HEK293 (cell line): ENCODE measurements at regions not wholly inside any gene's neighbourhood (a gene's known extent, or its start where the extent isn't known, plus 50 kb on each side); places are given as distances from the start of the nearest gene placed in this dataset.

ENCODE experiments used
- BCL11B ChIP-seq: fragments of 450-650 bp; formaldehyde crosslinking; IDR thresholded peaks from 2 replicates; pipeline ENCODE4 v1.5.1; 2016; ENCODE audit warnings: low read depth, missing biosample characterization, missing genetic modification characterization
- KLF10 ChIP-seq: fragments of 450-650 bp; IDR thresholded peaks from 2 replicates; pipeline ENCODE4 v1.5.1; 2018; ENCODE audit warnings: missing biosample characterization, mild to moderate bottlenecking, missing genetic modification characterization
- TCF7L2 ChIP-seq: IDR thresholded peaks from 2 replicates; pipeline ENCODE4 v1.6.1; 2011; ENCODE audit warnings: low read depth, mild to moderate bottlenecking, inconsistent platforms, low read length, moderate library complexity, borderline replicate concordance
- ZBTB48 ChIP-seq: fragments of 450-650 bp; formaldehyde crosslinking; IDR thresholded peaks from 2 replicates; pipeline ENCODE4 v1.5.1; 2016; ENCODE audit warnings: missing biosample characterization, missing genetic modification characterization
- ZNF114 ChIP-seq: fragments of 450-650 bp; formaldehyde crosslinking; IDR thresholded peaks from 2 replicates; pipeline ENCODE4 v1.5.0; 2017; ENCODE audit warnings: missing biosample characterization, missing genetic modification characterization
- ZNF121 ChIP-seq: fragments of 450-650 bp; formaldehyde crosslinking; IDR thresholded peaks from 2 replicates; pipeline ENCODE4 v1.5.1; 2016; ENCODE audit warnings: missing biosample characterization, missing genetic modification characterization
- ZNF140 ChIP-seq: fragments of 450-650 bp; formaldehyde crosslinking; IDR thresholded peaks from 2 replicates; pipeline ENCODE4 v1.5.1; 2016; ENCODE audit warnings: missing biosample characterization, missing genetic modification characterization
- ZNF23 ChIP-seq: fragments of 450-650 bp; formaldehyde crosslinking; IDR thresholded peaks from 2 replicates; pipeline ENCODE4 v1.5.1; 2016; ENCODE audit warnings: missing biosample characterization, missing genetic modification characterization, borderline replicate concordance
- ZNF510 ChIP-seq: fragments of 450-650 bp; formaldehyde crosslinking; IDR thresholded peaks from 2 replicates; pipeline ENCODE4 v1.5.1; 2018; ENCODE audit warnings: mild to moderate bottlenecking, missing genetic modification characterization, missing biosample characterization; ENCODE audit not compliant: insufficient replicate concordance
- ZNF529 ChIP-seq: fragments of 450-650 bp; formaldehyde crosslinking; IDR thresholded peaks from 2 replicates; pipeline ENCODE4 v1.5.1; 2017; ENCODE audit warnings: missing genetic modification characterization, missing biosample characterization; ENCODE audit not compliant: insufficient replicate concordance
- ZNF596 ChIP-seq: fragments of 450-650 bp; IDR thresholded peaks from 2 replicates; pipeline ENCODE4 v1.5.0; 2018; ENCODE audit warnings: missing biosample characterization, mild to moderate bottlenecking, missing genetic modification characterization, moderate library complexity
- ZNF670 ChIP-seq: fragments of 450-650 bp; formaldehyde crosslinking; IDR thresholded peaks from 2 replicates; pipeline ENCODE4 v1.5.1; 2016; ENCODE audit warnings: missing biosample characterization, missing genetic modification characterization, low read depth
- ZNF677 ChIP-seq: fragments of 450-650 bp; IDR thresholded peaks from 2 replicates; pipeline ENCODE4 v1.5.0; 2018; ENCODE audit warnings: missing biosample characterization, mild to moderate bottlenecking, missing genetic modification characterization, moderate library complexity
- ZNF785 ChIP-seq: fragments of 450-650 bp; formaldehyde crosslinking; IDR thresholded peaks from 2 replicates; pipeline ENCODE4 v1.5.1; 2016; ENCODE audit warnings: missing biosample characterization, missing genetic modification characterization
- TF ChIP-seq, protein P1 (sequence below): fragments of 450-650 bp; formaldehyde crosslinking; IDR thresholded peaks from 2 replicates; pipeline ENCODE4 v1.5.1; 2016; ENCODE audit warnings: missing biosample characterization, missing genetic modification characterization
- TF ChIP-seq, protein P2 (sequence below): fragments of 450-650 bp; formaldehyde crosslinking; IDR thresholded peaks from 2 replicates; pipeline ENCODE4 v1.5.1; 2016; ENCODE audit warnings: missing biosample characterization, missing genetic modification characterization, borderline replicate concordance
- TF ChIP-seq, protein P3 (sequence below): fragments of 450-650 bp; formaldehyde crosslinking; IDR thresholded peaks from 2 replicates; pipeline ENCODE4; 2016; ENCODE audit warnings: missing biosample characterization, missing genetic modification characterization
- TF ChIP-seq, protein P4 (sequence below): fragments of 450-650 bp; formaldehyde crosslinking; IDR thresholded peaks from 2 replicates; pipeline ENCODE4 v1.5.1; 2016; ENCODE audit warnings: missing biosample characterization, missing genetic modification characterization
- TF ChIP-seq, protein P5 (sequence below): fragments of 450-650 bp; formaldehyde crosslinking; IDR thresholded peaks from 2 replicates; pipeline ENCODE4 v1.5.0; 2017; ENCODE audit warnings: missing biosample characterization, missing genetic modification characterization, borderline replicate concordance
- TF ChIP-seq, protein P6 (sequence below): fragments of 450-650 bp; formaldehyde crosslinking; IDR thresholded peaks from 2 replicates; pipeline ENCODE4 v1.5.1; 2016; ENCODE audit warnings: missing biosample characterization, missing genetic modification characterization

DNA sequence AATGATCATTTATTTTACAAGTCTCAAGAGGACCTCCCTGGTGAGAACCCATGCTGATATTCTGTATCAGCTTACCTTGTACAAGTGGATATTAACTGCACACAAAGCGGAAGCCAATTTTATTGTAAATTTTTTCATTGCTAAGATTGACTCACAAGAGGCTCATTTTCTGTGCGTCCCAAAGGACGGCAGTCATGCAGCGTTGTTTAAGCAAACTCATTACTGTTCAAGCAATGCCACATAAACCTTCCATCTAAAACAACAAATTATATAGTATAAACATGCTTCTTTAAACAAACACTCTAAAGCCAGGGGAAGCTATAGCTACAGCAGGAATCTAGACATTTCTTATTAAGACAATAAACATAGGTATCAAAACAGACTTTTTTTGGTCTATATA, 575.3 kb downstream of the FRK start (continued):
- TF ChIP-seq ZNF23 (tag by site-specific recombination) = no peak
- TF ChIP-seq, protein P1, sequence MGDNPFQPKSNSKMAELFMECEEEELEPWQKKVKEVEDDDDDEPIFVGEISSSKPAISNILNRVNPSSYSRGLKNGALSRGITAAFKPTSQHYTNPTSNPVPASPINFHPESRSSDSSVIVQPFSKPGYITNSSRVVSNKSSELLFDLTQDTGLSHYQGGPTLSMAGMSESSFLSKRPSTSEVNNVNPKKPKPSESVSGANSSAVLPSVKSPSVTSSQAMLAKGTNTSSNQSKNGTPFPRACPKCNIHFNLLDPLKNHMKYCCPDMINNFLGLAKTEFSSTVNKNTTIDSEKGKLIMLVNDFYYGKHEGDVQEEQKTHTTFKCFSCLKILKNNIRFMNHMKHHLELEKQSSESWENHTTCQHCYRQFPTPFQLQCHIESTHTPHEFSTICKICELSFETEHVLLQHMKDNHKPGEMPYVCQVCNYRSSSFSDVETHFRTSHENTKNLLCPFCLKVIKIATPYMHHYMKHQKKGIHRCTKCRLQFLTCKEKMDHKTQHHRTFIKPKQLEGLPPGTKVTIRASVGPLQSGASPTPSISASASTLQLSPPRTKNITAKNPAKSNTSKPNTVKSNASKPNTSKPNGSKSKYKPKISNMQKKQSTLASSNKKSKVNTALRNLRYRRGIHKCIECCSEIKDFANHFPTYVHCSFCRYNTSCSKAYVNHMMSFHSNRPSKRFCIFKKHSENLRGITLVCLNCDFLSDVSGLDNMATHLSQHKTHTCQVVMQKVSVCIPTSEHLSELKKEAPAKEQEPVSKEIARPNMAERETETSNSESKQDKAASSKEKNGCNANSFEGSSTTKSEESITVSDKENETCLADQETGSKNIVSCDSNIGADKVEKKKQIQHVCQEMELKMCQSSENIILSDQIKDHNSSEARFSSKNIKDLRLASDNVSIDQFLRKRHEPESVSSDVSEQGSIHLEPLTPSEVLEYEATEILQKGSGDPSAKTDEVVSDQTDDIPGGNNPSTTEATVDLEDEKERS = no peak
- 0 out of 2 replicates have a peak, but pooled peaks have one; percentile 67 for TF ChIP-seq ZNF121 (tag by site-specific recombination)
- TF ChIP-seq TCF7L2 = peak; percentile 94
- peak; percentile 73 for TF ChIP-seq KLF10 (tag by site-specific recombination)
- TF ChIP-seq, protein P2, sequence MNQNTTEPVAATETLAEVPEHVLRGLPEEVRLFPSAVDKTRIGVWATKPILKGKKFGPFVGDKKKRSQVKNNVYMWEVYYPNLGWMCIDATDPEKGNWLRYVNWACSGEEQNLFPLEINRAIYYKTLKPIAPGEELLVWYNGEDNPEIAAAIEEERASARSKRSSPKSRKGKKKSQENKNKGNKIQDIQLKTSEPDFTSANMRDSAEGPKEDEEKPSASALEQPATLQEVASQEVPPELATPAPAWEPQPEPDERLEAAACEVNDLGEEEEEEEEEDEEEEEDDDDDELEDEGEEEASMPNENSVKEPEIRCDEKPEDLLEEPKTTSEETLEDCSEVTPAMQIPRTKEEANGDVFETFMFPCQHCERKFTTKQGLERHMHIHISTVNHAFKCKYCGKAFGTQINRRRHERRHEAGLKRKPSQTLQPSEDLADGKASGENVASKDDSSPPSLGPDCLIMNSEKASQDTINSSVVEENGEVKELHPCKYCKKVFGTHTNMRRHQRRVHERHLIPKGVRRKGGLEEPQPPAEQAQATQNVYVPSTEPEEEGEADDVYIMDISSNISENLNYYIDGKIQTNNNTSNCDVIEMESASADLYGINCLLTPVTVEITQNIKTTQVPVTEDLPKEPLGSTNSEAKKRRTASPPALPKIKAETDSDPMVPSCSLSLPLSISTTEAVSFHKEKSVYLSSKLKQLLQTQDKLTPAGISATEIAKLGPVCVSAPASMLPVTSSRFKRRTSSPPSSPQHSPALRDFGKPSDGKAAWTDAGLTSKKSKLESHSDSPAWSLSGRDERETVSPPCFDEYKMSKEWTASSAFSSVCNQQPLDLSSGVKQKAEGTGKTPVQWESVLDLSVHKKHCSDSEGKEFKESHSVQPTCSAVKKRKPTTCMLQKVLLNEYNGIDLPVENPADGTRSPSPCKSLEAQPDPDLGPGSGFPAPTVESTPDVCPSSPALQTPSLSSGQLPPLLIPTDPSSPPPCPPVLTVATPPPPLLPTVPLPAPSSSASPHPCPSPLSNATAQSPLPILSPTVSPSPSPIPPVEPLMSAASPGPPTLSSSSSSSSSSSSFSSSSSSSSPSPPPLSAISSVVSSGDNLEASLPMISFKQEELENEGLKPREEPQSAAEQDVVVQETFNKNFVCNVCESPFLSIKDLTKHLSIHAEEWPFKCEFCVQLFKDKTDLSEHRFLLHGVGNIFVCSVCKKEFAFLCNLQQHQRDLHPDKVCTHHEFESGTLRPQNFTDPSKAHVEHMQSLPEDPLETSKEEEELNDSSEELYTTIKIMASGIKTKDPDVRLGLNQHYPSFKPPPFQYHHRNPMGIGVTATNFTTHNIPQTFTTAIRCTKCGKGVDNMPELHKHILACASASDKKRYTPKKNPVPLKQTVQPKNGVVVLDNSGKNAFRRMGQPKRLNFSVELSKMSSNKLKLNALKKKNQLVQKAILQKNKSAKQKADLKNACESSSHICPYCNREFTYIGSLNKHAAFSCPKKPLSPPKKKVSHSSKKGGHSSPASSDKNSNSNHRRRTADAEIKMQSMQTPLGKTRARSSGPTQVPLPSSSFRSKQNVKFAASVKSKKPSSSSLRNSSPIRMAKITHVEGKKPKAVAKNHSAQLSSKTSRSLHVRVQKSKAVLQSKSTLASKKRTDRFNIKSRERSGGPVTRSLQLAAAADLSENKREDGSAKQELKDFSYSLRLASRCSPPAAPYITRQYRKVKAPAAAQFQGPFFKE (tag by site-specific recombination) = no peak
- no peak for TF ChIP-seq ZNF114 (tag by site-specific recombination)
- TF ChIP-seq, protein P3, sequence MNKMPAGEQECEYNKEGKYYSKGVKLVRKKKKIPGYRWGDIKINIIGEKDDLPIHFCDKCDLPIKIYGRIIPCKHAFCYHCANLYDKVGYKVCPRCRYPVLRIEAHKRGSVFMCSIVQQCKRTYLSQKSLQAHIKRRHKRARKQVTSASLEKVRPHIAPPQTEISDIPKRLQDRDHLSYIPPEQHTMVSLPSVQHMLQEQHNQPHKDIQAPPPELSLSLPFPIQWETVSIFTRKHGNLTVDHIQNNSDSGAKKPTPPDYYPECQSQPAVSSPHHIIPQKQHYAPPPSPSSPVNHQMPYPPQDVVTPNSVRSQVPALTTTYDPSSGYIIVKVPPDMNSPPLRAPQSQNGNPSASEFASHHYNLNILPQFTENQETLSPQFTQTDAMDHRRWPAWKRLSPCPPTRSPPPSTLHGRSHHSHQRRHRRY (tag by site-specific recombination) = no peak
- no peak for TF ChIP-seq ZNF785 (tag by site-specific recombination)
- TF ChIP-seq ZNF596 (tag by site-specific recombination) = 0 out of 2 replicates have a peak, but pooled peaks have one; percentile 46
- no peak for TF ChIP-seq ZNF140 (tag by site-specific recombination)
- TF ChIP-seq, protein P4, sequence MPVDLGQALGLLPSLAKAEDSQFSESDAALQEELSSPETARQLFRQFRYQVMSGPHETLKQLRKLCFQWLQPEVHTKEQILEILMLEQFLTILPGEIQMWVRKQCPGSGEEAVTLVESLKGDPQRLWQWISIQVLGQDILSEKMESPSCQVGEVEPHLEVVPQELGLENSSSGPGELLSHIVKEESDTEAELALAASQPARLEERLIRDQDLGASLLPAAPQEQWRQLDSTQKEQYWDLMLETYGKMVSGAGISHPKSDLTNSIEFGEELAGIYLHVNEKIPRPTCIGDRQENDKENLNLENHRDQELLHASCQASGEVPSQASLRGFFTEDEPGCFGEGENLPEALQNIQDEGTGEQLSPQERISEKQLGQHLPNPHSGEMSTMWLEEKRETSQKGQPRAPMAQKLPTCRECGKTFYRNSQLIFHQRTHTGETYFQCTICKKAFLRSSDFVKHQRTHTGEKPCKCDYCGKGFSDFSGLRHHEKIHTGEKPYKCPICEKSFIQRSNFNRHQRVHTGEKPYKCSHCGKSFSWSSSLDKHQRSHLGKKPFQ (tag by site-specific recombination) = peak; percentile 91
- no peak for TF ChIP-seq ZNF510 (tag by site-specific recombination)
- peak; percentile 71 for TF ChIP-seq ZNF529 (tag by site-specific recombination)
- peak; percentile 96; the same call in 1 of the 2 replicates for TF ChIP-seq BCL11B (tag by site-specific recombination)
- no peak for TF ChIP-seq ZBTB48 (tag by site-specific recombination)
- TF ChIP-seq ZNF670 (tag by site-specific recombination) = no peak
- no peak for TF ChIP-seq ZNF677 (tag by site-specific recombination)
- TF ChIP-seq, protein P5, sequence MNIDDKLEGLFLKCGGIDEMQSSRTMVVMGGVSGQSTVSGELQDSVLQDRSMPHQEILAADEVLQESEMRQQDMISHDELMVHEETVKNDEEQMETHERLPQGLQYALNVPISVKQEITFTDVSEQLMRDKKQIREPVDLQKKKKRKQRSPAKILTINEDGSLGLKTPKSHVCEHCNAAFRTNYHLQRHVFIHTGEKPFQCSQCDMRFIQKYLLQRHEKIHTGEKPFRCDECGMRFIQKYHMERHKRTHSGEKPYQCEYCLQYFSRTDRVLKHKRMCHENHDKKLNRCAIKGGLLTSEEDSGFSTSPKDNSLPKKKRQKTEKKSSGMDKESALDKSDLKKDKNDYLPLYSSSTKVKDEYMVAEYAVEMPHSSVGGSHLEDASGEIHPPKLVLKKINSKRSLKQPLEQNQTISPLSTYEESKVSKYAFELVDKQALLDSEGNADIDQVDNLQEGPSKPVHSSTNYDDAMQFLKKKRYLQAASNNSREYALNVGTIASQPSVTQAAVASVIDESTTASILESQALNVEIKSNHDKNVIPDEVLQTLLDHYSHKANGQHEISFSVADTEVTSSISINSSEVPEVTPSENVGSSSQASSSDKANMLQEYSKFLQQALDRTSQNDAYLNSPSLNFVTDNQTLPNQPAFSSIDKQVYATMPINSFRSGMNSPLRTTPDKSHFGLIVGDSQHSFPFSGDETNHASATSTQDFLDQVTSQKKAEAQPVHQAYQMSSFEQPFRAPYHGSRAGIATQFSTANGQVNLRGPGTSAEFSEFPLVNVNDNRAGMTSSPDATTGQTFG (tag by site-specific recombination) = no peak
- TF ChIP-seq, protein P6, sequence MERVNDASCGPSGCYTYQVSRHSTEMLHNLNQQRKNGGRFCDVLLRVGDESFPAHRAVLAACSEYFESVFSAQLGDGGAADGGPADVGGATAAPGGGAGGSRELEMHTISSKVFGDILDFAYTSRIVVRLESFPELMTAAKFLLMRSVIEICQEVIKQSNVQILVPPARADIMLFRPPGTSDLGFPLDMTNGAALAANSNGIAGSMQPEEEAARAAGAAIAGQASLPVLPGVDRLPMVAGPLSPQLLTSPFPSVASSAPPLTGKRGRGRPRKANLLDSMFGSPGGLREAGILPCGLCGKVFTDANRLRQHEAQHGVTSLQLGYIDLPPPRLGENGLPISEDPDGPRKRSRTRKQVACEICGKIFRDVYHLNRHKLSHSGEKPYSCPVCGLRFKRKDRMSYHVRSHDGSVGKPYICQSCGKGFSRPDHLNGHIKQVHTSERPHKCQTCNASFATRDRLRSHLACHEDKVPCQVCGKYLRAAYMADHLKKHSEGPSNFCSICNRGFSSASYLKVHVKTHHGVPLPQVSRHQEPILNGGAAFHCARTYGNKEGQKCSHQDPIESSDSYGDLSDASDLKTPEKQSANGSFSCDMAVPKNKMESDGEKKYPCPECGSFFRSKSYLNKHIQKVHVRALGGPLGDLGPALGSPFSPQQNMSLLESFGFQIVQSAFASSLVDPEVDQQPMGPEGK (tag by site-specific recombination) = peak; percentile 51; the same call in 1 of the 2 replicates
